H1 (cell line): ENCODE measurements at regions not wholly inside any gene's neighbourhood (a gene's known extent, or its start where the extent isn't known, plus 50 kb on each side); places are given as distances from the start of the nearest gene placed in this dataset.

Experiments
- CTCF ChIA-PET: fragments of 300-600 bp; sonication (Branson Sonifier 250); formaldehyde crosslinking; loops from one replicate; lab custom pipeline; 2021; ENCODE audit not compliant: partially characterized antibody; lab: Charles Lee
- POLR2A ChIA-PET: fragments of 300-600 bp; sonication (Branson Sonifier 250); formaldehyde crosslinking; loops from one replicate; lab custom pipeline; 2021; ENCODE audit warnings: inconsistent platforms; ENCODE audit not compliant: partially characterized antibody; lab: Charles Lee
- DNase-seq, 2 experiments: peaks; one replicate each; pipeline versions ENCODE4 v3.0.0 to v3.0.0-alpha.2; 2010 to 2022; ENCODE audit warnings: low spot score in 2 of 2, low read depth in 1 of 2, mixed read lengths in 1 of 2
- FAIRE-seq: peaks from 2 replicates; lab custom pipeline; 2011; peaks lifted over from hg19 to GRCh38; lab: Jason Lieb, UNC
- H2AFZ ChIP-seq: 2 replicates; pipeline ENCODE4 v1.8.1; 2012; ENCODE audit warnings: low read length, inconsistent platforms
- H2AK5ac ChIP-seq: 2 replicates; pipeline ENCODE4 v1.6.1; 2013; ENCODE audit warnings: low read depth, low read length
- H2BK120ac ChIP-seq: replicated peaks from 2 replicates; pipeline ENCODE3; 2013; ENCODE audit warnings: low read depth, low read length, inconsistent platforms
- H2BK12ac ChIP-seq: 2 replicates; pipeline ENCODE4 v1.6.1; 2013; ENCODE audit warnings: low read depth, low read length
- H2BK15ac ChIP-seq: 2 replicates; pipeline ENCODE4 v1.6.1; 2013; ENCODE audit warnings: low read length
- H2BK20ac ChIP-seq: 2 replicates; pipeline ENCODE4 v1.6.1; 2013; ENCODE audit warnings: low read length
- H2BK5ac ChIP-seq: 2 replicates; pipeline ENCODE4 v1.6.1; 2013; ENCODE audit warnings: low read depth, low read length
- H3K14ac ChIP-seq: 2 replicates; pipeline ENCODE4 v1.6.1; 2013; ENCODE audit warnings: inconsistent platforms; ENCODE audit not compliant: insufficient read length
- H3K18ac ChIP-seq: 2 replicates; pipeline ENCODE4 v1.6.1; 2013; ENCODE audit warnings: low read length; ENCODE audit errors: extremely low read depth
- H3K23ac ChIP-seq: 2 replicates; pipeline ENCODE4 v1.6.1; 2013; ENCODE audit warnings: inconsistent platforms; ENCODE audit not compliant: insufficient read length
- H3K23me2 ChIP-seq: 2 replicates; pipeline ENCODE4 v1.6.1; 2013; ENCODE audit warnings: low read depth, low read length
- H3K27ac ChIP-seq: 2 replicates; pipeline ENCODE4 v1.6.1; 2011; ENCODE audit warnings: low read depth, low read length, inconsistent platforms
- H3K27me3 ChIP-seq, 4 experiments: replicated peaks in 1 of 4; 1 replicate in 1 of 4; 2 replicates in 3 of 4; pipeline versions ENCODE4 v1.6.1 to v1.8.1; 2011 to 2013; ENCODE audit warnings: low read length in 3 of 4, mild to moderate bottlenecking in 3 of 4, inconsistent platforms in 2 of 4, mixed read lengths in 2 of 4, moderate library complexity in 1 of 4; ENCODE audit not compliant: control insufficient read depth in 3 of 4, insufficient read depth in 3 of 4; ENCODE audit errors: extremely low read depth in 1 of 4
- H3K36me3 ChIP-seq, 4 experiments: 2 replicates each; pipeline versions ENCODE4 v1.6.1 to v1.8.1; 2011 to 2013; ENCODE audit warnings: mild to moderate bottlenecking in 4 of 4, low read length in 3 of 4, moderate library complexity in 2 of 4, control low read depth in 1 of 4, inconsistent platforms in 1 of 4; ENCODE audit not compliant: insufficient read depth in 4 of 4, control insufficient read depth in 2 of 4
- H3K4ac ChIP-seq: replicated peaks from 2 replicates; pipeline ENCODE3; 2013; ENCODE audit warnings: low read length, low read depth, mixed read lengths, inconsistent platforms; ENCODE audit not compliant: insufficient read length
- H3K4me1 ChIP-seq, 4 experiments: replicated peaks in 1 of 4; 1 replicate in 1 of 4; 2 replicates in 3 of 4; pipeline versions ENCODE4 v1.6.1 to v1.8.1; 2011 to 2013; ENCODE audit warnings: low read length in 3 of 4, inconsistent platforms in 2 of 4, mixed read lengths in 1 of 4; ENCODE audit not compliant: insufficient read depth in 4 of 4, control insufficient read depth in 3 of 4
- H3K4me2 ChIP-seq, 2 experiments: 2 replicates each; pipeline versions ENCODE4 v1.6.1 to v1.8.1; 2011 to 2013; ENCODE audit warnings: low read depth in 2 of 2, low read length in 2 of 2, control low read depth in 1 of 2, inconsistent platforms in 1 of 2, mild to moderate bottlenecking in 1 of 2; ENCODE audit not compliant: insufficient read depth in 1 of 2
- H3K4me3 ChIP-seq, 4 experiments: fragments of 200-600, 300-600 bp in 1 of 4; sonication (generic), shearing (Covaris generic), sonication (Bioruptor Twin) in 1 of 4; 2 replicates each; pipeline versions ENCODE4 v1.5.1 to v1.8.1; 2011 to 2016; ENCODE audit warnings: low read length in 4 of 4, low read depth in 3 of 4, control low read depth in 2 of 4, inconsistent platforms in 2 of 4, mild to moderate bottlenecking in 2 of 4, mixed read lengths in 1 of 4, moderate library complexity in 1 of 4; ENCODE audit not compliant: insufficient read depth in 2 of 4; ENCODE audit errors: extremely low read depth in 1 of 4
- H3K56ac ChIP-seq: replicated peaks from 2 replicates; pipeline ENCODE3; 2013; ENCODE audit warnings: low read depth, mild to moderate bottlenecking, mixed read lengths, low read length, inconsistent platforms; ENCODE audit not compliant: insufficient read length
- H3K79me1 ChIP-seq: 2 replicates; pipeline ENCODE4 v1.6.1; 2013; ENCODE audit warnings: low read depth, low read length, control low read depth
- H3K79me2 ChIP-seq, 2 experiments: 2 replicates each; pipeline versions ENCODE4 v1.6.1 to v1.8.1; 2012 to 2013; ENCODE audit warnings: low read length in 2 of 2, mild to moderate bottlenecking in 2 of 2, inconsistent platforms in 1 of 2; ENCODE audit not compliant: insufficient read depth in 2 of 2, control insufficient read depth in 1 of 2
- H3K9ac ChIP-seq, 4 experiments: replicated peaks in 1 of 4; 1 replicate in 1 of 4; 2 replicates in 3 of 4; pipeline versions ENCODE4 v1.6.1 to v1.8.1; 2011 to 2013; ENCODE audit warnings: low read depth in 3 of 4, low read length in 3 of 4, control low read depth in 2 of 4, mild to moderate bottlenecking in 2 of 4, moderate library complexity in 2 of 4, inconsistent platforms in 1 of 4; ENCODE audit errors: extremely low read depth in 1 of 4
- H3K9me3 ChIP-seq, 2 experiments: 2 replicates each; pipeline versions ENCODE4 v1.6.1 to v1.8.1; 2012 to 2013; ENCODE audit warnings: mild to moderate bottlenecking in 2 of 2, moderate library complexity in 2 of 2, control low read depth in 1 of 2, inconsistent platforms in 1 of 2, low read depth in 1 of 2, low read length in 1 of 2, mixed read lengths in 1 of 2; ENCODE audit not compliant: insufficient read depth in 2 of 2
- H4K20me1 ChIP-seq, 2 experiments: replicated peaks in 1 of 2; 2 replicates each; pipeline versions ENCODE3 to v1.8.1; 2011 to 2013; ENCODE audit warnings: inconsistent platforms in 2 of 2, low read length in 2 of 2, mild to moderate bottlenecking in 1 of 2; ENCODE audit not compliant: insufficient read depth in 2 of 2, control insufficient read depth in 1 of 2
- H4K5ac ChIP-seq: 2 replicates; pipeline ENCODE4 v1.6.1; 2013; ENCODE audit warnings: low read length, low read depth, mixed read lengths, inconsistent platforms; ENCODE audit not compliant: insufficient read length
- H4K8ac ChIP-seq: 2 replicates; pipeline ENCODE4 v1.8.0; 2013; ENCODE audit warnings: mild to moderate bottlenecking, moderate library complexity, low read length, inconsistent platforms; ENCODE audit not compliant: insufficient read depth; ENCODE audit errors: extremely low read depth
- H4K91ac ChIP-seq: replicated peaks from 2 replicates; pipeline ENCODE3; 2013; ENCODE audit warnings: low read length, mixed read lengths, inconsistent platforms; ENCODE audit not compliant: insufficient read length
- EP300 ChIP-seq, 2 experiments: IDR thresholded peaks; 1 replicate in 1 of 2; 2 replicates in 1 of 2; pipeline ENCODE4 v1.6.1; 2011 to 2012; ENCODE audit warnings: low read depth in 2 of 2, low read length in 2 of 2, mild to moderate bottlenecking in 2 of 2, borderline replicate concordance in 1 of 2, inconsistent platforms in 1 of 2, moderate library complexity in 1 of 2
- EZH2 ChIP-seq: fragments of 200-600 bp; sonication (generic); IDR thresholded peaks from 2 replicates; pipeline ENCODE4 v1.7.1; 2012; ENCODE audit warnings: low read depth, mild to moderate bottlenecking, moderate library complexity, low read length, inconsistent platforms; ENCODE audit not compliant: severe bottlenecking
- FOSL1 ChIP-seq: IDR thresholded peaks from 2 replicates; pipeline ENCODE4 v1.6.1; 2011; ENCODE audit warnings: mild to moderate bottlenecking, low read depth, low read length, moderate library complexity; ENCODE audit not compliant: insufficient read depth
- JUN ChIP-seq: IDR thresholded peaks from 2 replicates; pipeline ENCODE4 v1.6.1; 2011; ENCODE audit warnings: low read depth, mild to moderate bottlenecking, improper control_type of control experiment, low read length
- KDM1A ChIP-seq: fragments of 200-600, 300-600 bp; sonication (generic); IDR thresholded peaks from 2 replicates; pipeline ENCODE4 v1.7.1; 2016; ENCODE audit warnings: mild to moderate bottlenecking, low read length, borderline replicate concordance
- WGBS, 2 experiments: shearing (Covaris generic) in 1 of 2; methylation state at CpG; one replicate each; pipeline versions ENCODE4 v1.1.6 to v1.1.7; 2013 to 2015; ENCODE audit warnings: low lambda C conversion rate in 2 of 2, mixed read lengths in 2 of 2, inconsistent platforms in 1 of 2, low coverage in 1 of 2, missing lambda C conversion rate in 1 of 2; ENCODE audit not compliant: insufficient replicate concordance in 2 of 2, insufficient coverage in 1 of 2, insufficient read length in 1 of 2; ENCODE audit errors: extremely low coverage in 1 of 2, missing lambda C conversion rate in 1 of 2; 5-methylcytosine and 5-hydroxymethylcytosine counted together

DNA sequence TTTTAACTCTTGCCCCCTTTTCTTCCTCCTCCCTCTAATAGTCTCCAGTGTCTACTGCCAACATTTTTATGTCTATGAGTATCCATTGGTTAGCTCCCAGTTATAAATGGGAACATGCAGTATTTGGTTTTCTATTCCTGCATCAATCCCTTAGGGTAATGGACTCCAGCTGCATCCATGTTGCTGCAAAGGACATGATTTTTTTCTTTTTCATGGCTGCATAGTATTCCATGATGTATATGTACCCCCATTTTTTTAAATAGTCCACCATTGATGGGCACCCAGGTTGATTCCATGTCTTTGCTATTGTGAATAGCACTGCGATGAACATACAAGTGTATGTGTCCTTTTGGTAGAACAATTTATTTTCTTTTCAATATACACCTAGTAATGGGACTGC lies 993.7 kb downstream of the EFNA5 start:
- CTCF ChIA-PET: interaction anchor here (0.6 to 1.2 kb wide), 2 partner anchors 22 to 200 kb away, joined by 3 read pairs; no protein-coding TSS in a partner anchor
- Histone ChIP-seq H3K36me3 (no peaks in the 10 kb centered on the region), H2BK20ac (no peak overlapping the region), H3K9ac (no peak overlapping the region), H4K5ac (no peak overlapping the region), H3K4me3 (no peak overlapping the region), H4K8ac (no peak overlapping the region), H2BK5ac (no peak overlapping the region), H3K4me1 (no peaks in the 10 kb centered on the region), H3K9me3 (no peaks in the 10 kb centered on the region), H4K91ac (no peak overlapping the region), H3K56ac (no peak overlapping the region), H3K18ac (no peak overlapping the region), H2BK15ac (no peak overlapping the region), H2AK5ac (no peak overlapping the region), H4K20me1 (no peaks in the 10 kb centered on the region), H3K27ac (no peak overlapping the region), H3K23me2 (no peaks in the 10 kb centered on the region), H3K14ac (no peak overlapping the region), H3K79me2 (no peaks in the 10 kb centered on the region), H2BK12ac (no peak overlapping the region), H3K27me3 (no peaks in the 10 kb centered on the region), H2BK120ac (no peak overlapping the region), H2AFZ (no peak overlapping the region), H3K23ac (no peak overlapping the region), H3K79me1 (no peaks in the 10 kb centered on the region), H3K4me2 (no peak overlapping the region), H3K4ac (no peak overlapping the region)
- FAIRE-seq: no peak
- POLR2A ChIA-PET: no interaction called here
- TF ChIP-seq FOSL1: no peak
- no peak for TF ChIP-seq EZH2
- TF ChIP-seq EP300 (IDR thresholded peaks at IDR 0.05; ENCODE audit: borderline replicate concordance in 1 of 2, low read depth in 2 of 2, low read length in 2 of 2): no peak
- TF ChIP-seq JUN: no peak
- TF ChIP-seq KDM1A: 0 out of 2 replicates have a peak, but pooled peaks have one; percentile 35
- DNase-seq: no peak
- WGBS, 2 experiments: 90% methylated on average over 1 of the region's 1 CpG; no CpG with 5 or more reads in 1 of the 2 experiments
